WTC11 (cell line): ENCODE measurements at regions not wholly inside any gene's neighbourhood (a gene's known extent, or its start where the extent isn't known, plus 50 kb on each side); places are given as distances from the start of the nearest gene placed in this dataset.
A peak's percentile ranks its signal among the peaks of the same experiment; 100 is the strongest.

Experiments used
- ATAC-seq: fragments of 200-7000 bp; cut with Tn5 transposase; 2 replicates; pipeline ENCODE4 v1.10.0; 2021; ENCODE audit warnings: mild to moderate bottlenecking, moderate library complexity
- CTCF ChIA-PET: fragments of 300-600 bp; sonication (Branson Sonifier 250); formaldehyde crosslinking; loops from one replicate; lab custom pipeline; 2021; ENCODE audit warnings: antibody characterized with exemption; lab: Charles Lee
- POLR2A ChIA-PET: fragments of 350-600 bp; sonication (Branson Sonifier 250); formaldehyde crosslinking; loops from one replicate; lab custom pipeline; 2021; ENCODE audit warnings: antibody characterized with exemption; lab: Charles Lee
- DNase-seq: peaks from one replicate; pipeline ENCODE4 v3.0.0; 2021; ENCODE audit warnings: low spot score
- H3K27ac Mint-ChIP-seq: 2 replicates; pipeline ENCODE4 v1.8.0; 2021; ENCODE audit warnings: mixed read lengths
- H3K27me3 Mint-ChIP-seq: 2 replicates; pipeline ENCODE4 v1.8.0; 2021; ENCODE audit warnings: low read depth, mild to moderate bottlenecking, moderate library complexity, mixed read lengths
- H3K36me3 Mint-ChIP-seq: 2 replicates; pipeline ENCODE4 v1.8.0; 2021; ENCODE audit warnings: mixed read lengths
- H3K4me1 Mint-ChIP-seq: 2 replicates; pipeline ENCODE4 v1.8.0; 2022; ENCODE audit warnings: mixed read lengths
- H3K4me3 Mint-ChIP-seq: 2 replicates; pipeline ENCODE4 v1.8.0; 2021; ENCODE audit warnings: mild to moderate bottlenecking, moderate library complexity, mixed read lengths
- H3K9me3 Mint-ChIP-seq: 2 replicates; pipeline ENCODE4 v1.8.0; 2021; ENCODE audit warnings: mixed read lengths
- ATF1 ChIP-seq: sonication (generic); formaldehyde crosslinking; IDR thresholded peaks from 2 replicates; pipeline ENCODE4 v1.8.1; 2023; ENCODE audit warnings: mild to moderate bottlenecking, moderate library complexity, missing genetic modification reagents
- ATF3 ChIP-seq: sonication (generic); formaldehyde crosslinking; conservative IDR thresholded peaks from 2 replicates; pipeline ENCODE4 v1.8.1; 2022; ENCODE audit warnings: mild to moderate bottlenecking, missing genetic modification reagents
- CREB1 ChIP-seq: sonication (generic); formaldehyde crosslinking; IDR thresholded peaks from 2 replicates; pipeline ENCODE4 v1.8.0; 2023; ENCODE audit warnings: mild to moderate bottlenecking, missing genetic modification reagents
- ETV6 ChIP-seq: sonication (generic); formaldehyde crosslinking; IDR thresholded peaks from 2 replicates; pipeline ENCODE4 v1.8.1; 2022; ENCODE audit warnings: mild to moderate bottlenecking, missing genetic modification reagents
- GABPB1 ChIP-seq: sonication (generic); formaldehyde crosslinking; IDR thresholded peaks from 2 replicates; pipeline ENCODE4 v1.8.1; 2023; ENCODE audit warnings: mild to moderate bottlenecking, missing genetic modification reagents
- HMGA2 ChIP-seq: fragments of 250-450 bp; sonication (Bioruptor Pico); IDR thresholded peaks from 2 replicates; pipeline ENCODE4 v1.4.0; 2021; ENCODE audit warnings: mild to moderate bottlenecking, moderate library complexity
- HMGXB4 ChIP-seq: sonication (generic); formaldehyde crosslinking; IDR thresholded peaks from 2 replicates; pipeline ENCODE4 v1.8.1; 2023; ENCODE audit warnings: mild to moderate bottlenecking, moderate library complexity, missing genetic modification reagents
- IRF1 ChIP-seq: sonication (generic); formaldehyde crosslinking; IDR thresholded peaks from 2 replicates; pipeline ENCODE4 v1.8.0; 2023; ENCODE audit warnings: missing genetic modification reagents
- JUN ChIP-seq: sonication (generic); formaldehyde crosslinking; IDR thresholded peaks from 2 replicates; pipeline ENCODE4 v1.8.0; 2023; ENCODE audit warnings: mild to moderate bottlenecking, missing genetic modification reagents
- KAT7 ChIP-seq: sonication (generic); formaldehyde crosslinking; IDR thresholded peaks from 2 replicates; pipeline ENCODE4 v1.8.1; 2023; ENCODE audit warnings: missing genetic modification reagents, mild to moderate bottlenecking, borderline replicate concordance
- MAX ChIP-seq: sonication (generic); formaldehyde crosslinking; IDR thresholded peaks from 2 replicates; pipeline ENCODE4 v1.8.0; 2022; ENCODE audit warnings: mild to moderate bottlenecking, missing genetic modification reagents
- NR1H2 ChIP-seq: sonication (generic); formaldehyde crosslinking; IDR thresholded peaks from 2 replicates; pipeline ENCODE4 v1.9.0; 2021; ENCODE audit warnings: mild to moderate bottlenecking, moderate library complexity, missing genetic modification reagents
- SOX15 ChIP-seq: fragments of 250-450 bp; sonication (Bioruptor Pico); IDR thresholded peaks from 2 replicates; pipeline ENCODE4 v1.9.0; 2021; ENCODE audit warnings: mild to moderate bottlenecking
- SP1 ChIP-seq: sonication (generic); formaldehyde crosslinking; conservative IDR thresholded peaks from 2 replicates; pipeline ENCODE4 v1.8.1; 2022; ENCODE audit warnings: missing genetic modification reagents
- TEAD1 ChIP-seq: sonication (generic); formaldehyde crosslinking; IDR thresholded peaks from 2 replicates; pipeline ENCODE4 v1.8.0; 2022; ENCODE audit warnings: mild to moderate bottlenecking, missing genetic modification reagents
- TP53 ChIP-seq: sonication (generic); formaldehyde crosslinking; IDR thresholded peaks from 2 replicates; pipeline ENCODE4 v1.8.1; 2023; ENCODE audit warnings: mild to moderate bottlenecking, missing genetic modification reagents
- USF1 ChIP-seq: sonication (generic); formaldehyde crosslinking; IDR thresholded peaks from 2 replicates; pipeline ENCODE4 v1.8.0; 2022; ENCODE audit warnings: mild to moderate bottlenecking, missing genetic modification reagents
- USF2 ChIP-seq: sonication (generic); formaldehyde crosslinking; IDR thresholded peaks from 2 replicates; pipeline ENCODE4 v1.8.1; 2023; ENCODE audit warnings: mild to moderate bottlenecking, missing genetic modification reagents, moderate library complexity
- ZNF232 ChIP-seq: sonication (generic); formaldehyde crosslinking; IDR thresholded peaks from 2 replicates; pipeline ENCODE4 v1.8.0; 2022; ENCODE audit warnings: mild to moderate bottlenecking, missing genetic modification reagents
- ZNF317 ChIP-seq: sonication (generic); formaldehyde crosslinking; IDR thresholded peaks from 2 replicates; pipeline ENCODE4 v1.8.1; 2023; ENCODE audit warnings: low read depth, mild to moderate bottlenecking, moderate library complexity, missing genetic modification reagents, borderline replicate concordance
- ZNF396 ChIP-seq: fragments of 250-450 bp; sonication (Bioruptor Pico); IDR thresholded peaks from 2 replicates; pipeline ENCODE4 v1.8.0; 2021; ENCODE audit warnings: mild to moderate bottlenecking, moderate library complexity, borderline replicate concordance
- ZSCAN18 ChIP-seq: fragments of 250-450 bp; sonication (Bioruptor Pico); IDR thresholded peaks from 2 replicates; pipeline ENCODE4 v2.1.2; 2022; ENCODE audit warnings: mild to moderate bottlenecking, moderate library complexity
- TF ChIP-seq, protein P1 (sequence below): fragments of 200-600 bp; IDR thresholded peaks from 2 replicates; pipeline ENCODE4 v1.8.0; 2022; ENCODE audit warnings: antibody characterized with exemption
- TF ChIP-seq, protein P2 (sequence below): fragments of 250-450 bp; sonication (Bioruptor Pico); IDR thresholded peaks from 2 replicates; pipeline ENCODE4 v1.9.0; 2021; ENCODE audit warnings: moderate library complexity, mild to moderate bottlenecking, inconsistent platforms, borderline replicate concordance
- TF ChIP-seq, protein P3 (sequence below): fragments of 250-450 bp; sonication (Bioruptor Pico); IDR thresholded peaks from 2 replicates; pipeline ENCODE4 v1.9.0; 2021; ENCODE audit warnings: mild to moderate bottlenecking

DNA sequence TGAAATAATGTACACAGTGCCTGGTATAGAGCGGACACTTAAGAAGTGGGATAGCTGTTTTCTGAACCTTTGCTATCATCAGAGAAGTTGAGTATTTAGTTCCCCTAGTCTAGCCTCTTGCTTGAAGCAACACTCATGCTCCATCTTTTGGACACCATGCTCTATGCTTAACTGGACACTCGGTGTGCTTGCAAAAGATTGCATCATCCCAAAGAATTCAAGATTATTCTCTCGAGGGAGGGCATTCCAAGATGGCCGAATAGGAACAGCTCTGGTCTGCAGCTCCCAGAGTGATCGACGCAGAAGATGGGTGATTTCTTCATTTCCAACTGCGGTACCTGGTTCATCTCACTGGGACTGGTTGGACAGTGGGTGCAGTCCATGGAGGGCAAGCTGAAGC, 143.9 kb upstream of the FSHR start:
- POLR2A ChIA-PET: no interaction called here
- H3K36me3 Mint-ChIP-seq: no peaks in the 10 kb centered on the region; the same call in 1 of the 2 replicates
- ATAC-seq (no peak), DNase-seq (no peak)
- H3K4me1 Mint-ChIP-seq: no peaks in the 10 kb centered on the region
- peaks cover 1% of the 10 kb centered on the region for H3K27me3 Mint-ChIP-seq
- TF ChIP-seq SOX15 (CRISPR knock-in tag) (no peak), GABPB1 (peak; percentile 72), ETV6 (no peak), TEAD1 (CRISPR knock-in tag) (no peak), ZNF232 (CRISPR knock-in tag) (no peak), HMGA2 (CRISPR knock-in tag) (no peak)
- TF ChIP-seq, protein P1, sequence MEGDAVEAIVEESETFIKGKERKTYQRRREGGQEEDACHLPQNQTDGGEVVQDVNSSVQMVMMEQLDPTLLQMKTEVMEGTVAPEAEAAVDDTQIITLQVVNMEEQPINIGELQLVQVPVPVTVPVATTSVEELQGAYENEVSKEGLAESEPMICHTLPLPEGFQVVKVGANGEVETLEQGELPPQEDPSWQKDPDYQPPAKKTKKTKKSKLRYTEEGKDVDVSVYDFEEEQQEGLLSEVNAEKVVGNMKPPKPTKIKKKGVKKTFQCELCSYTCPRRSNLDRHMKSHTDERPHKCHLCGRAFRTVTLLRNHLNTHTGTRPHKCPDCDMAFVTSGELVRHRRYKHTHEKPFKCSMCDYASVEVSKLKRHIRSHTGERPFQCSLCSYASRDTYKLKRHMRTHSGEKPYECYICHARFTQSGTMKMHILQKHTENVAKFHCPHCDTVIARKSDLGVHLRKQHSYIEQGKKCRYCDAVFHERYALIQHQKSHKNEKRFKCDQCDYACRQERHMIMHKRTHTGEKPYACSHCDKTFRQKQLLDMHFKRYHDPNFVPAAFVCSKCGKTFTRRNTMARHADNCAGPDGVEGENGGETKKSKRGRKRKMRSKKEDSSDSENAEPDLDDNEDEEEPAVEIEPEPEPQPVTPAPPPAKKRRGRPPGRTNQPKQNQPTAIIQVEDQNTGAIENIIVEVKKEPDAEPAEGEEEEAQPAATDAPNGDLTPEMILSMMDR: no peak
- TF ChIP-seq, all 79 proteins: peak for 1
- CTCF ChIA-PET: no interaction called here
- Mint-ChIP-seq H3K9me3 (peaks cover 6% of the 10 kb centered on the region), H3K27ac (no peak overlapping the region), H3K4me3 (no peak overlapping the region)

DNA sequence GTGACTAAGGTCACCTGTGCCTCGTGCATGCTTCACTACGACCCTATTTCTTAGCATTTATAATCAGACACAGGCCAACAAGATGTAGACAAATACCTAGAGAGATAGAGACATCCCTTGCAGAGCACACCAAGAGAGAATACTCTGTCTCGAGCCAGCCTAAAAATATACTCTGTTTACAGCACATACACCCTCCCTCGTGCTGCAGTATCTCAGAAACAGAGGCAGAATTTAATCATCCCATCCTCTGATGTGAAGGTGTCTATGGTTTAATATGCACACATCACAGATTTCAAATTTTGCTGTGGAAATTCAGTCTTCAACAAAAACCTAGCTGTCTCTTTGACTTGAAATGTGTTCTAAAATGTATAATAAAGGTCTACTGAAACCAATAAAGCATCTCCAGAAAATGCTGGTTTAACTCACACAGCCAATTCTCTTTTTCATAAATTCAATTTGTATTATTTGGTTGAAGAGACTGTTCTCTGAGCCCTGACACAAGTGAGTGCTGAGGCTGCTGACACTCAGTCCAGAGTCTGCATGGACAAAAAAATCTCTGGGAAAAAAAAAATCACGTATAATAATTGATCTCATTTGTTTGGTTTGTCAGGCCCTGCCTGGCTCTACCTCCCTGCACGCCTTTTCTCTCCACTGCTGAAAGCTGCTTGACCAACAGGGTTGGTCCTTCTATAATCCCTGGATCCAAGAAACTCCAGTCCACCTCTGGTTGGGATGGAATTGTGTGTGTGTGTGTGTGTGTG, 142.0 kb upstream of the FSHR start:
- Mint-ChIP-seq H3K36me3 (no peaks in the 10 kb centered on the region; the same call in 1 of the 2 replicates), H3K4me3 (no peak overlapping the region), H3K4me1 (peaks cover 13% of the 10 kb centered on the region), H3K27me3 (peaks cover 15% of the 10 kb centered on the region), H3K9me3 (peaks cover 12% of the 10 kb centered on the region), H3K27ac (no peak overlapping the region)
- ChIA-PET CTCF (no interaction called here), POLR2A (no interaction called here)
- no peak for ATAC-seq
- DNase-seq: no peak
- TF ChIP-seq USF1 (CRISPR knock-in tag) (no peak), KAT7 (CRISPR knock-in tag) (no peak), IRF1 (no peak), ATF3 (CRISPR knock-in tag) (no peak), ZNF317 (CRISPR knock-in tag) (no peak), ATF1 (CRISPR knock-in tag) (no peak), ZNF396 (CRISPR knock-in tag) (no peak), SP1 (CRISPR knock-in tag) (no peak), USF2 (CRISPR knock-in tag) (no peak), HMGXB4 (CRISPR knock-in tag) (no peak), ZSCAN18 (CRISPR knock-in tag) (no peak), TP53 (CRISPR knock-in tag) (no peak), CREB1 (CRISPR knock-in tag) (no peak), JUN (CRISPR knock-in tag) (no peak), MAX (CRISPR knock-in tag) (no peak), NR1H2 (CRISPR knock-in tag) (no peak)
- TF ChIP-seq, protein P2, sequence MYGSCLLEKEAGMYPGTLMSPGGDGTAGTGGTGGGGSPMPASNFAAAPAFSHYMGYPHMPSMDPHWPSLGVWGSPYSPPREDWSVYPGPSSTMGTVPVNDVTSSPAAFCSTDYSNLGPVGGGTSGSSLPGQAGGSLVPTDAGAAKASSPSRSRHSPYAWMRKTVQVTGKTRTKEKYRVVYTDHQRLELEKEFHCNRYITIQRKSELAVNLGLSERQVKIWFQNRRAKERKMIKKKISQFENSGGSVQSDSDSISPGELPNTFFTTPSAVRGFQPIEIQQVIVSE (CRISPR knock-in tag): no peak
- TF ChIP-seq, protein P3, sequence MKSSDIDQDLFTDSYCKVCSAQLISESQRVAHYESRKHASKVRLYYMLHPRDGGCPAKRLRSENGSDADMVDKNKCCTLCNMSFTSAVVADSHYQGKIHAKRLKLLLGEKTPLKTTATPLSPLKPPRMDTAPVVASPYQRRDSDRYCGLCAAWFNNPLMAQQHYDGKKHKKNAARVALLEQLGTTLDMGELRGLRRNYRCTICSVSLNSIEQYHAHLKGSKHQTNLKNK (CRISPR knock-in tag): no peak
